DND-41 (cell line): ENCODE measurements at regions not wholly inside any gene's neighbourhood (a gene's known extent, or its start where the extent isn't known, plus 50 kb on each side); places are given as distances from the start of the nearest gene placed in this dataset.
"Not testable (repeated sequence)": the region's sequence is repeated elsewhere in the genome, so short reads cannot be mapped to it uniquely, and the experiment has no call there.

Experiments
- EZH2 ChIP-seq: IDR thresholded peaks from 3 replicates; pipeline ENCODE4 v1.6.1; 2012; ENCODE audit warnings: borderline replicate concordance, low read depth, mild to moderate bottlenecking, moderate library complexity, low read length, inconsistent platforms; ENCODE audit not compliant: severe bottlenecking
- TF ChIP-seq, protein P1 (sequence below): IDR thresholded peaks from 2 replicates; pipeline ENCODE4 v1.5.1; 2012; ENCODE audit warnings: borderline replicate concordance, low read length, moderate library complexity, mild to moderate bottlenecking; ENCODE audit not compliant: poor library complexity, severe bottlenecking; ENCODE audit errors: extremely low read depth

DNA sequence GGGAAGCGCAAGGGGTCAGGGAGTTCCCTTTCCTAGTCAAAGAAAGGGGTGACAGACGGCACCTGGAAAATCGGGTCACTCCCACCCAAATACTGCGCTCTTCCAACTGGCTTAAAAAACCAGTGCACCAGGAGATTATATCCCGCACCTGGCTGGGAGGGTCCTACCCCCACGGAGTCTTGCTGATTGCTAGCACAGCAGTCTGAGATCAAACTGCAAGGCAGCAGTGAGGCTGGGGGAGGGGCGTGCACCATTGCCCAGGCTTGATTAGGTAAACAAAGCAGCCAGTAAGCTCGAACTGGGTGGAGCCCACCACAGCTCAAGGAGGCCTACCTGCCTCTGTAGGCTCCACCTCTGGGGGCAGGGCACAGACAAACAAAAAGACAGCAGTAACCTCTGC is 726.0 kb upstream of the MANEA start:
- TF ChIP-seq, protein P1, sequence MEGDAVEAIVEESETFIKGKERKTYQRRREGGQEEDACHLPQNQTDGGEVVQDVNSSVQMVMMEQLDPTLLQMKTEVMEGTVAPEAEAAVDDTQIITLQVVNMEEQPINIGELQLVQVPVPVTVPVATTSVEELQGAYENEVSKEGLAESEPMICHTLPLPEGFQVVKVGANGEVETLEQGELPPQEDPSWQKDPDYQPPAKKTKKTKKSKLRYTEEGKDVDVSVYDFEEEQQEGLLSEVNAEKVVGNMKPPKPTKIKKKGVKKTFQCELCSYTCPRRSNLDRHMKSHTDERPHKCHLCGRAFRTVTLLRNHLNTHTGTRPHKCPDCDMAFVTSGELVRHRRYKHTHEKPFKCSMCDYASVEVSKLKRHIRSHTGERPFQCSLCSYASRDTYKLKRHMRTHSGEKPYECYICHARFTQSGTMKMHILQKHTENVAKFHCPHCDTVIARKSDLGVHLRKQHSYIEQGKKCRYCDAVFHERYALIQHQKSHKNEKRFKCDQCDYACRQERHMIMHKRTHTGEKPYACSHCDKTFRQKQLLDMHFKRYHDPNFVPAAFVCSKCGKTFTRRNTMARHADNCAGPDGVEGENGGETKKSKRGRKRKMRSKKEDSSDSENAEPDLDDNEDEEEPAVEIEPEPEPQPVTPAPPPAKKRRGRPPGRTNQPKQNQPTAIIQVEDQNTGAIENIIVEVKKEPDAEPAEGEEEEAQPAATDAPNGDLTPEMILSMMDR, result not testable (repeated sequence)
- not testable (repeated sequence) for TF ChIP-seq EZH2
